SHP77 treated with DMSO at 0.1 percent for 48 hours (cell line): ENCODE measurements at regions not wholly inside any gene's neighbourhood (a gene's known extent, or its start where the extent isn't known, plus 50 kb on each side); places are given as distances from the start of the nearest gene placed in this dataset.
"Not testable (repeated sequence)": the region's sequence is repeated elsewhere in the genome, so short reads cannot be mapped to it uniquely, and the experiment has no call there.

Experiments
- DNase-seq: peaks from one replicate; lab custom pipeline; 2025; lab: John Stamatoyannopoulos, UW

- not testable (repeated sequence) for DNase-seq
Measured at GRCh38 chr13:74241343-74241742, 107.1 kb upstream of the KLF12 start.

GRCh38 chr13:74230984-74231501 is 96.8 kb upstream of the KLF12 start:
- DNase-seq = no peak

- no peak for DNase-seq
Measured at GRCh38 chr13:74229242-74229641, 95.0 kb upstream of the KLF12 start.

DNA sequence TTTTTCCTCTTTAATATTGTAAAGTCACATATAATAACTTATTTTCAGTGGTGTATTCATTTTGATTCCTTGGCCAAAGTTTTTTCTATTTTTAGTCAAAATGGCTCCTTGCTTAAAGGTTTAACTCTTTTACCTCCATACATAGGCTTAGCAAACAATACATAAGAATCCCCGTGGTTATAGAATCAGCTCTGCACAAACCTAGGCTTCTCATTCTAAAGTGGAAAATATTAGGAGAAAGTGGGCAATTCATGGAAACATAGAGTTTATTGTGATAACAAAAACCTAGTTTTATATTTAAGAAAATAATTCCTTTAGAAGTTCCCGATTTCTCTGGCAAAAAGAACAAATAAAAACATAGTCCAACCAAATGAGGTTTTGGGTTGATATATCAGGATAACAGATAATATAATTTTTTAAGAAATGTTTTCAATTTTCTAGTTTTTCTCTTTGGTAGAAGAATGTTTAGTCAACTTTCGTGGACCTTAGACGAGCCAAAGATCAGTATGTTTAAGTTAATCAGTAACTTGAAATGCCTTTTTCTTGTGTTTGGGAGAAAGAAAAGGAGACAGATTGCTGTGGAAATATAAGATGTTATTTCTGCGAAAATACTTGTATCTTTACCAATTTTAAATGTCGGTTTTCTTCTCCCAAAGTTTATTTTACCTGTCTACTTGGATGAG is 93.4 kb upstream of the KLF12 start:
- DNase-seq = no peak

- DNase-seq = no peak
Measured at GRCh38 chr13:74226791-74227475, 92.7 kb upstream of the KLF12 start.

DNA sequence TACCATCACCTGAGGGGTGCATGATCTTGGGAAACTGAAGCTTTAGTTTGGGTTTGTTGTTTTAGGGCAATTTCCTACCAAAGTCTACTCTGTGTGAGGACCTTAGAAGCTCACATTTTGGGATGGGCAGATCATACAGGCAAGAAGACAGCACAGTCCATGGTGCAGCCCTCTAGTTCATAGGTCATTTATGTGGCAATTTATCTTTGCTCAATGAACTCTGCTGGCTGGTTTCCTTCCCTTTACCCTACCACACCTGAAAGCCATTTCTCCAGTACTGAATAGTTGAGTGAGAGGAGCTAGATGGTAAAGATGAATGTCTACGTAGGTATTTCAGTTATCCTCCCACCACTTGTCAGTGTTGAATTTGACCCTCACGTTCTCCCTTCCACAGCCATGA is 87.5 kb upstream of the KLF12 start:
- DNase-seq = no peak

DNA sequence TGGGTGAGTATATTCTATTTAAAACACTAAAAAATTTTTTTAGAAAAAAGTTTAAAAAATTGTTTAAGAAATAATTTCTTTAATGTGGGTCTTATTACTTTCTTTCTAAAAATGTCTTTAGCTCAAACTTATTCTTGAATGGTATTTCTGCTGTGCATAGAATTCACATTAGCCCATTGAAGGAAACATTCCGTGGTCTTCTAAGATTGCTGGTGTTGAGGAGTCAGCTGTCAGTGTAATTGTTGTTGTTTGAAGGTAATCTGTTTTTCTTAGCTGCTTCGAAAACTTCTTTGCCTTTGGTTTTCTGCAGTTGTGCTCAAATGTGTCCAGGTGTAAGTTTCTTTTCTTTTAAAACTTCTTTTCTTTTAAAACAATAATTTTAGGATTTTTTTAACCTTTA is 85.4 kb upstream of the KLF12 start:
- no peak for DNase-seq

GRCh38 chr13:74218291-74218690 is 84.1 kb upstream of the KLF12 start:
- no peak for DNase-seq

- DNase-seq = no peak
Measured at GRCh38 chr13:74217811-74218210, 83.6 kb upstream of the KLF12 start.

- no peak for DNase-seq
Measured at GRCh38 chr13:74215420-74215819, 81.2 kb upstream of the KLF12 start.

DNA sequence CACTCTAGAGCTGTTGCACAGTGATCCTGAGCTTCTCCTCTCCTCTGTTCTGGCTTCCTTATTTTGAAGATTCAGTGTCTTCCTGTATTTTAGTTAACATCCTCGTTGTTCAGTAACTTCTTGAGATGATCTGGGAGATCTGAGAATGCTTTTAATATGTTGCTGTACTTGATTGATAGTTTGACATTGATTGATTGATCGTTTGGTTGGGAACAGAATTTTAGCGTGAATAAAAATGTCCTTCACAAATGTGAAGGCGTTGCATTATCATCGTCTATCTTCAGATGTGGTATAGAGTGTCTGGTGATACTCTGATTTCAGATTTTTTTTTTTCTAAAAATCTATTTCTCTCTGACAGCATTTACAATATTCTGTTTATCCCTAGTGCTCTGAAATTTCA is 80.1 kb upstream of the KLF12 start:
- no peak for DNase-seq

DNA sequence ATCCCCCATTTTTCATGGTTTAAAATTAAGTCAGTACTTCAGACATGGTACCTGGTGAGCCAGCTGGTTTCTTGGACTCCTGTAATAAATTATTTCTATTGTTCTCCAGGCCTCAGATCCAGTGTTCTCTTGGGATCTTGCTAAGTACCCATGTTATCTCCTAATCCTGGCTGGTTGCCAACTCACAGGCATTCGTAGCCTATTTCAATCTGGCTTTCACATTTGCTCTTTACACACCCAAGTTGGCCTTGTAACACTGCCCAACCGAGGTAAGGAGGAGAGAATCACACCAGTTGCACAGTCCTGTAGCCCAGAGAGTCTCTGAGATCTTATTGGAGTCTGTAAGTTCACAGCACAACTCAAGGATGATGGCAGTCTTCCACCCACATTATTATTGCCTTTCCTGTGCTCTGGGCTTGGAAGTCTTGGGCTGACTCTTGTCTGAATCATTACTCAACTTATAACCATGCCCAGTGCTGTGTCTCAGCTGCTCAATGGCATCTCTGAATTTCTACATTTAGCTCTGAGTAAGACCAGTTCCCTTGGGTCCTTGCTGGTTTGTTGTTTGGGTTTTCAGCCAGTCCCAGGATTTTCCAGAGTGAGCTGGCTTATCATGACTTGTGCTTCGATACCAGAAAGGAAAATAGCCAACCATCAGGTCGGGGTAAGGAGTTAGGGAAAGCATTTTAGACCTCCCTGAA is 76.6 kb upstream of the KLF12 start:
- no peak for DNase-seq

GRCh38 chr13:74206855-74207254 is 72.7 kb upstream of the KLF12 start:
- DNase-seq = no peak

GRCh38 chr13:74206061-74206561 is 71.9 kb upstream of the KLF12 start:
- DNase-seq = no peak

DNA sequence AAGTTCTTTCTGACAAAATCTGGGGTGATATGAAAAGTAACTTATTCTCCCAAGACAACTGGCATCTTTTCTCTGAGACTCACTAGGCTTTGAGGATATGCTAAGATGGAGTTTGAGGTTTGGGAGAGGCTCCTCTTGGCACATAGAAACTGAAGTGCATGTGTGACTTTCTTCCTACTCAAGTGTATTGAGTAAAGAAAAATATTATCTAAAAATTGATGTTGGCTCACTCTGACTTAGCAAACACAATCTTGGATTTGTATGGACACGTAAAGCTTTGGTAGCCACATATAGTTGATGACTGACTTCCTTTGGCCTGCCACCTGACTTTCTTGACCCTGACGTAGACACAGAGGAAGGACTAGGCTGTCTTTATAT is 71.1 kb upstream of the KLF12 start:
- no peak for DNase-seq

DNA sequence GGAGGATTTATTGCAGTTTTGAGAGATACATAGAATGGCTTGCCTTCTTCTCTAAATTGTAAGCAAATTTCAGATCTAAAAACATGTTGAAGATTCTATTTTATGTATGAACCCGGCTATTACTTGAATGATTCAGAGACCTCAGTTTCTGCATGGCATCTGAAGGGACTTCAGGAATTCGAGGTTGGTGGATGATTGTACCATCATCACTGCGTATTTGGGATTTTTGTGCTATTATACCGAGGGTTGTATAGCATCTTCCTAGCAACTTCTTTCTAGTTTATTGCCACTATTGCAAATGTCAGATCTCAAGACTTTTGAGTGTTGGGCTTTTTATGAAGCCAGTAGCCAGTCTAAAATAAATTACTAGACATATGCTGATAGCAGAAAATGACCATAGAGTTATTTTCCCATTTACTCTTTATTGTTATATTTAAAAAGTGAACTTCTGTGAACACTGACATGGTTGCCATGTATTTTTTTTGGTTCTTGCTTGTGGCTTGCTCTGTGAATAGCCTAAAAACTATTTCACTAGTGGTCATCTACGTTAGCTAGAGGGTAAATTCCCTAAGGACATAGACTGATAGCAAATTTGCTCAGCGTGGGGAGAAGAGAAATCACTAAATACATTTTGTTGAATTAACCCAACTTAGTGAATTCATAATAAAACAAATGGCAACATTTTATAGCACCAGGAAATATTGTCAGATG is 70.6 kb upstream of the KLF12 start:
- no peak for DNase-seq

- no peak for DNase-seq
Measured at GRCh38 chr13:74203576-74203975, 69.4 kb upstream of the KLF12 start.

- DNase-seq = no peak
Measured at GRCh38 chr13:74202129-74202813, 68.1 kb upstream of the KLF12 start.

DNA sequence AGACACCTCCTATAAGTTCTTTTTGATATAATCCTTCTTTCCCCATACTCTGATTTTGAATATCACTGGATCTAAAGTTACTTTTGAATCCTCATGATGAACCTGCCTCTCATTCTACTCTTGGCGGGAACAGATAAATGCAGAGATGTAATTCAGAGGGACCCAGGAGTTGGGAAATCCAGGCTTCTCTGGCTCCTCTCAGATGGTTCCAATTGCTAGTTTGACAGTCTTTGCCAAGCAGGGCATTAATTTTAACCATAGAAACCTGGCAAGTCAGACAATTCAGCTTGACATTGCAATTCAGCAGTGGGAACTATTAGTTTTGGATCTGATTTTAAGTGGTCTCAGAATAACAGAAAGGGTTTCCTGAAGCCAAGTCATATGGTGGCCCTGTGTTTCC is 67.3 kb upstream of the KLF12 start:
- DNase-seq = no peak

- DNase-seq = no peak
Measured at GRCh38 chr13:74200081-74200480, 65.9 kb upstream of the KLF12 start.

- no peak for DNase-seq
Measured at GRCh38 chr13:74197677-74198429, 63.6 kb upstream of the KLF12 start.
